HEK293 (cell line): ENCODE measurements at regions not wholly inside any gene's neighbourhood (a gene's known extent, or its start where the extent isn't known, plus 50 kb on each side); places are given as distances from the start of the nearest gene placed in this dataset.

ENCODE experiments used
- CTCF ChIA-PET: fragments of 350-600 bp; formaldehyde crosslinking; extraction: SDS; loops from one replicate; lab custom pipeline; 2021; ENCODE audit warnings: antibody characterized with exemption; lab: Yijun Ruan, JAX
- POLR2A ChIA-PET: fragments of 300-600 bp; formaldehyde crosslinking; extraction: SDS; loops from one replicate; lab custom pipeline; 2020; ENCODE audit warnings: antibody characterized with exemption, inconsistent platforms; lab: Yijun Ruan, JAX
- H3K27ac ChIP-seq: fragments of 200-500 bp; sonication (Bioruptor generic); 2 replicates; pipeline ENCODE4 v1.5.1; 2014; ENCODE audit warnings: low read depth, low read length, control low read depth, inconsistent platforms; ENCODE audit errors: extremely low read depth
- H3K36me3 ChIP-seq, 2 experiments: fragments of 200-500 bp in 1 of 2; sonication (Bioruptor generic) in 1 of 2; 1 replicate in 1 of 2; 2 replicates in 1 of 2; pipeline ENCODE4 v1.5.1; 2014 to 2017; ENCODE audit warnings: inconsistent platforms in 2 of 2, low read length in 2 of 2; ENCODE audit not compliant: control insufficient read depth in 2 of 2, insufficient read depth in 1 of 2
- H3K4me1 ChIP-seq: fragments of 200-500 bp; sonication (Bioruptor generic); 2 replicates; pipeline ENCODE4 v1.5.1; 2014; ENCODE audit warnings: mild to moderate bottlenecking, low read length, inconsistent platforms; ENCODE audit not compliant: control insufficient read depth, insufficient read depth
- H3K4me3 ChIP-seq: 2 replicates; pipeline ENCODE4 v1.5.1; 2011; ENCODE audit warnings: low read depth, mild to moderate bottlenecking, control low read depth, low read length, moderate library complexity
- H3K9me3 ChIP-seq: fragments of 200-500 bp; sonication (Bioruptor generic); 2 replicates; pipeline ENCODE4 v1.5.1; 2014; ENCODE audit warnings: low read depth, low read length, inconsistent platforms; ENCODE audit not compliant: control insufficient read depth, insufficient read depth
- ATF2 ChIP-seq: fragments of 450-650 bp; formaldehyde crosslinking; IDR thresholded peaks from 2 replicates; pipeline ENCODE4 v1.5.1; 2016; ENCODE audit warnings: missing biosample characterization, missing genetic modification characterization, low read depth
- EGR2 ChIP-seq: fragments of 450-650 bp; formaldehyde crosslinking; IDR thresholded peaks from 2 replicates; pipeline ENCODE4 v1.5.1; 2016; ENCODE audit warnings: low read depth, missing biosample characterization, missing genetic modification characterization
- INSM2 ChIP-seq: fragments of 450-650 bp; formaldehyde crosslinking; IDR thresholded peaks from 2 replicates; pipeline ENCODE4 v1.5.1; 2016; ENCODE audit warnings: missing biosample characterization, missing genetic modification characterization
- OSR2 ChIP-seq: fragments of 450-650 bp; formaldehyde crosslinking; IDR thresholded peaks from 2 replicates; pipeline ENCODE4 v1.5.1; 2016; ENCODE audit warnings: missing biosample characterization, missing genetic modification characterization
- PRDM10 ChIP-seq: fragments of 450-650 bp; formaldehyde crosslinking; IDR thresholded peaks from 2 replicates; pipeline ENCODE4 v1.5.1; 2016; ENCODE audit warnings: missing biosample characterization, missing genetic modification characterization
- SCRT1 ChIP-seq: fragments of 450-650 bp; formaldehyde crosslinking; IDR thresholded peaks from 2 replicates; pipeline ENCODE4 v1.5.1; 2016; ENCODE audit warnings: missing biosample characterization, missing genetic modification characterization, borderline replicate concordance
- ZBTB10 ChIP-seq: fragments of 450-650 bp; formaldehyde crosslinking; IDR thresholded peaks from 2 replicates; pipeline ENCODE4 v1.5.1; 2016; ENCODE audit warnings: missing biosample characterization, missing genetic modification characterization
- ZFP69B ChIP-seq: fragments of 450-650 bp; formaldehyde crosslinking; IDR thresholded peaks from 2 replicates; pipeline ENCODE4 v1.5.1; 2016; ENCODE audit warnings: missing biosample characterization, missing genetic modification characterization
- ZNF10 ChIP-seq: fragments of 450-650 bp; formaldehyde crosslinking; IDR thresholded peaks from 2 replicates; pipeline ENCODE4 v1.5.1; 2017; ENCODE audit warnings: missing biosample characterization, missing genetic modification characterization
- ZNF132 ChIP-seq: fragments of 450-650 bp; formaldehyde crosslinking; IDR thresholded peaks from 2 replicates; pipeline ENCODE4 v1.5.1; 2017; ENCODE audit warnings: missing biosample characterization, missing genetic modification characterization, borderline replicate concordance
- ZNF148 ChIP-seq: fragments of 450-650 bp; formaldehyde crosslinking; IDR thresholded peaks from 2 replicates; pipeline ENCODE4 v1.5.0; 2017; ENCODE audit warnings: missing biosample characterization, missing genetic modification characterization, borderline replicate concordance
- ZNF2 ChIP-seq: fragments of 450-650 bp; formaldehyde crosslinking; IDR thresholded peaks from 2 replicates; pipeline ENCODE4 v1.5.1; 2016; ENCODE audit warnings: missing biosample characterization, missing genetic modification characterization
- ZNF23 ChIP-seq: fragments of 450-650 bp; formaldehyde crosslinking; IDR thresholded peaks from 2 replicates; pipeline ENCODE4 v1.5.1; 2016; ENCODE audit warnings: missing biosample characterization, missing genetic modification characterization, borderline replicate concordance
- ZNF24 ChIP-seq: fragments of 450-650 bp; formaldehyde crosslinking; IDR thresholded peaks from 2 replicates; pipeline ENCODE4 v1.5.1; 2016; ENCODE audit warnings: missing biosample characterization, missing genetic modification characterization
- ZNF324 ChIP-seq: fragments of 450-650 bp; formaldehyde crosslinking; IDR thresholded peaks from 2 replicates; pipeline ENCODE4 v1.5.1; 2016; ENCODE audit warnings: missing biosample characterization, missing genetic modification characterization
- ZNF423 ChIP-seq: fragments of 450-650 bp; formaldehyde crosslinking; IDR thresholded peaks from 2 replicates; pipeline ENCODE4 v1.5.1; 2016; ENCODE audit warnings: missing biosample characterization, missing genetic modification characterization
- ZNF488 ChIP-seq: fragments of 450-650 bp; formaldehyde crosslinking; IDR thresholded peaks from 2 replicates; pipeline ENCODE4 v1.5.1; 2016; ENCODE audit warnings: missing biosample characterization, missing genetic modification characterization
- ZNF501 ChIP-seq: fragments of 450-650 bp; formaldehyde crosslinking; IDR thresholded peaks from 2 replicates; pipeline ENCODE4 v1.5.1; 2016; ENCODE audit warnings: missing biosample characterization, missing genetic modification characterization
- ZNF514 ChIP-seq: fragments of 450-650 bp; formaldehyde crosslinking; IDR thresholded peaks from 2 replicates; pipeline ENCODE4 v1.5.1; 2016; ENCODE audit warnings: missing biosample characterization, missing genetic modification characterization
- ZNF544 ChIP-seq: fragments of 450-650 bp; formaldehyde crosslinking; IDR thresholded peaks from 2 replicates; pipeline ENCODE4 v1.5.0; 2017; ENCODE audit warnings: missing biosample characterization, missing genetic modification characterization
- ZNF623 ChIP-seq: fragments of 450-650 bp; formaldehyde crosslinking; IDR thresholded peaks from 2 replicates; pipeline ENCODE4 v1.5.1; 2016; ENCODE audit warnings: missing biosample characterization, missing genetic modification characterization
- ZNF692 ChIP-seq: fragments of 450-650 bp; formaldehyde crosslinking; IDR thresholded peaks from 2 replicates; pipeline ENCODE4 v1.5.1; 2016; ENCODE audit warnings: missing biosample characterization, missing genetic modification characterization
- ZNF777 ChIP-seq: fragments of 450-650 bp; formaldehyde crosslinking; IDR thresholded peaks from 2 replicates; pipeline ENCODE4 v1.5.1; 2017; ENCODE audit warnings: missing biosample characterization, missing genetic modification characterization, borderline replicate concordance
- ZNF843 ChIP-seq: fragments of 450-650 bp; formaldehyde crosslinking; IDR thresholded peaks from 2 replicates; pipeline ENCODE4 v1.5.1; 2016; ENCODE audit warnings: missing biosample characterization, missing genetic modification characterization

- TF ChIP-seq ZBTB10 (tag by site-specific recombination) (no peak), SCRT1 (tag by site-specific recombination) (no peak), ZNF132 (no peak), ZNF488 (tag by site-specific recombination) (no peak), INSM2 (tag by site-specific recombination) (no peak), ZNF544 (tag by site-specific recombination) (no peak), EGR2 (no peak)
Measured at GRCh38 chr11:38819981-38820380, 2221.9 kb upstream of the RAG2 start (continued).

- ChIA-PET CTCF (interaction anchor here (1.0 kb wide), 1 partner anchor 21 kb away, joined by 3 read pairs; no protein-coding TSS in a partner anchor), POLR2A (no interaction called here)
- Histone ChIP-seq H3K4me3 (no peak overlapping the region), H3K36me3 (no peaks in the 10 kb centered on the region), H3K4me1 (no peaks in the 10 kb centered on the region), H3K27ac (no peak overlapping the region), H3K9me3 (no peaks in the 10 kb centered on the region)
- no peak for TF ChIP-seq ZNF843 (tag by site-specific recombination)
- TF ChIP-seq PRDM10, result no peak
- no peak for TF ChIP-seq OSR2 (tag by site-specific recombination)
- no peak for TF ChIP-seq ZNF148
- TF ChIP-seq ZNF24 (tag by site-specific recombination), result no peak
- no peak for TF ChIP-seq ZNF2
- TF ChIP-seq ZNF514 (tag by site-specific recombination), result no peak
- TF ChIP-seq ZNF623, result no peak
- TF ChIP-seq ZNF10 (tag by site-specific recombination), result no peak
- TF ChIP-seq ZNF777 (tag by site-specific recombination), result no peak
- no peak for TF ChIP-seq ATF2 (tag by site-specific recombination)
- TF ChIP-seq ZNF501, result no peak
- TF ChIP-seq ZNF423, result no peak
- no peak for TF ChIP-seq ZNF692 (tag by site-specific recombination)
- no peak for TF ChIP-seq ZNF23 (tag by site-specific recombination)
- no peak for TF ChIP-seq ZNF324 (tag by site-specific recombination)
- no peak for TF ChIP-seq ZFP69B (tag by site-specific recombination)
Measured at GRCh38 chr11:38818720-38819119, 2220.7 kb upstream of the RAG2 start.
